ENCODE measurements at regions not wholly inside any gene's neighbourhood (a gene's known extent, or its start where the extent isn't known, plus 50 kb on each side); places are given as distances from the start of the nearest gene placed in this dataset.
A peak's percentile ranks its signal among the peaks of the same experiment; 100 is the strongest.

DNA sequence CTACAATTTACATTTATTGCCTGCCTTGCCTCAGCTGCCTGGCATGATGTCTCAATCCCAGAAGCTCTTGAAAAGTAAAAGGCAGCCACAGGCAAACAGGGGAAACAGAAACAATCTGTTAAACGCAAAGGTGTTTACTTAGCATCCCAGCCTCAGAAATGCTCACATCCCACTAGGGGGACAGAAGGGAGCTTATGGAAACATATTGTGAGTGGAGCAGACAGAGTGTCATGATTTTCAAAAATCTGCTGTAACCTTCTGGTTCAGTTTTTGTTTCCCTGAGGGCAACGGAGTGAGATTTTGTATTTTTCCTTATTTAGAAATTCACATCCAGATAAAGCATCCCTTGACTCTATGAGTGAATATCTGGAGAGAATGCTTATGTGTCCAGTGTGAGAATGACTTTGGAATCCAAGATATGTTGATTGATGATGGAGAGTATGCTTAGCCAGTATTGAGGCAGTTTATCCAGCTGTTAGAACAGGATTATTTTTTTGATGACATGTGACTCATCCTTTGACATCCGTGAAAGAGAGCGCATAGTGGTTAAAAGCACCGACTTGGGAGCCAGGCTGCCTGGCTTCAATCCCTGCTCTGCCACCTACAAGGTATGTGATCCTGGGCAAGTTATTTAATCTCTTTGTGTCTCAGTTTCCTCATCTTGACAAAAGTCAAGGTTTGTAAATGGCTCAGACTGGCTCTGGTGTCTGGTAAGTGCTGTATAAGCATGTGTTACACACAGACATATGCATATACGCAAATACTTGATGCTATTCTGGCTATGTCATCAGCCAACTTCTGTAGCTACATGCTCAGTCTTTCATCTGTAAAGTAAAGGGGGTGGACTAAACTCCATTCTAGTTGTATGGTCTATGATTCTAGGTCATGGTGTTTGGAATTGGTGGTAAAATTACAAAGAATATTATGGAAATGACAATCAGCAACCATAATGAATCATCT lies 381.2 kb downstream of the RAPGEF2 start (continued):
- TF ChIP-seq, protein P1, sequence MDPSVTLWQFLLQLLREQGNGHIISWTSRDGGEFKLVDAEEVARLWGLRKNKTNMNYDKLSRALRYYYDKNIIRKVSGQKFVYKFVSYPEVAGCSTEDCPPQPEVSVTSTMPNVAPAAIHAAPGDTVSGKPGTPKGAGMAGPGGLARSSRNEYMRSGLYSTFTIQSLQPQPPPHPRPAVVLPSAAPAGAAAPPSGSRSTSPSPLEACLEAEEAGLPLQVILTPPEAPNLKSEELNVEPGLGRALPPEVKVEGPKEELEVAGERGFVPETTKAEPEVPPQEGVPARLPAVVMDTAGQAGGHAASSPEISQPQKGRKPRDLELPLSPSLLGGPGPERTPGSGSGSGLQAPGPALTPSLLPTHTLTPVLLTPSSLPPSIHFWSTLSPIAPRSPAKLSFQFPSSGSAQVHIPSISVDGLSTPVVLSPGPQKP (IDR thresholded peaks at IDR 0.05; ENCODE audit: low read depth, low read length): no peak

DNA sequence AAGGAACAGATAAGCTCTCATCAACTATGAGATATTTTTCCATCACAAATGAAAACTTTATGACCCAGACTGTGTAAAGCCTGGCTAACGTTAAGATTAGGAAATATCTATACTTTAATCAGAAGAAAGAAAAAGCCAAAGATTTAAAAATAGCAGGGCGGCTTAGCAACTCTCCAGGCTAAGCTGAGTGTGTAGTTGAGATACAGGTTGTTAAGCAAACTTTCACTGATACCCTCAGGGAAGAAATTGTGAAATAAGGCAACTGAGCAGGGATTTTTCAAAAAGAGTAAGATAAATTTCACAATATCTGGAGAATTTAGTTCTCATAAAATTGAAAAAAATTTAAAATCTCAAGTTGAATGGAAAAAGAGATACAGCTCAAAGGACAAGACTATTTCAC lies 382.0 kb downstream of the RAPGEF2 start:
- WGBS (ENCODE audit: missing lambda C conversion rate): 0% methylated on average over 2 of the region's 2 CpGs

DNA sequence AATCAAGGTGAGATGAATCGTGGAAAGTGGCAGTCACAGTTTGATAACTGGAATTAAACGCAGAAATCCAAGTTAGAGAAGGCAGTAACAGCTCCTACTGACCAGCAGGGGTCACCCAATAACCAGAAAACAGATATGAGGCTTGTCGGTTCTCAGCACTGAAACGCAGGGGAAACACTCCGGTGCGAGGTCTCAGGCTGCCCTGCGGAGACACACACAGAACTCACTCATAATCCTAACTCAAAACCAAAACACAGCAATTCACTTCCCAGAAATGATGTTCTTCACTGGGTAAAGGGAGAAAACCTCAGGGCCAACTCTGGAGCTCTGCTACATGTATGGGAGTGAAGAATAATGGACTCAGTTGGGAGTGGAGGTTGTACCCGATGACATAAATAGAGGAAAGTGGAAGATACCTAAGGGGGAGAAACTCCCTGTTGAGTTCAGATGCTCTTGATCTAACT lies 384.4 kb downstream of the RAPGEF2 start:
- POLR2A ChIA-PET: no interaction called here
- H3K9me3 ChIP-seq: no peaks in the 10 kb centered on the region
- 4% methylated on average over 8 of the region's 8 CpGs for WGBS (ENCODE audit: missing lambda C conversion rate)
- TF ChIP-seq NR3C1 (IDR thresholded peaks at IDR 0.05) (no peak), ZNF302 (CRISPR knock-in tag; IDR thresholded peaks at IDR 0.05) (no peak), ZC3H11A (IDR thresholded peaks at IDR 0.05) (no peak), SMC3 (IDR thresholded peaks at IDR 0.05) (peak; percentile 62; the same call in 2 of the 3 replicates), GATA3 (IDR thresholded peaks at IDR 0.05; ENCODE audit: borderline replicate concordance) (no peak), CEBPB (IDR thresholded peaks at IDR 0.05) (no peak), TP53 (CRISPR knock-in tag; IDR thresholded peaks at IDR 0.05) (no peak), MYC (IDR thresholded peaks at IDR 0.05; ENCODE audit: borderline replicate concordance, low read length) (no peak), EHF (CRISPR knock-in tag; IDR thresholded peaks at IDR 0.05) (no peak), RAD21 (conservative IDR thresholded peaks at IDR 0.05 in 1 of 2, IDR thresholded peaks at IDR 0.05 in 1 of 2) (peak; percentile 80 to 82), FOSB (CRISPR knock-in tag; IDR thresholded peaks at IDR 0.05) (no peak), FOSL2 (IDR thresholded peaks at IDR 0.05) (no peak), FOSL2 (CRISPR knock-in tag; IDR thresholded peaks at IDR 0.05) (no peak), KDM5A (IDR thresholded peaks at IDR 0.05) (no peak), SREBF2 (IDR thresholded peaks at IDR 0.05) (no peak), CHD4 (IDR thresholded peaks at IDR 0.05; ENCODE audit: borderline replicate concordance) (no peak)
- TF ChIP-seq, protein P2, sequence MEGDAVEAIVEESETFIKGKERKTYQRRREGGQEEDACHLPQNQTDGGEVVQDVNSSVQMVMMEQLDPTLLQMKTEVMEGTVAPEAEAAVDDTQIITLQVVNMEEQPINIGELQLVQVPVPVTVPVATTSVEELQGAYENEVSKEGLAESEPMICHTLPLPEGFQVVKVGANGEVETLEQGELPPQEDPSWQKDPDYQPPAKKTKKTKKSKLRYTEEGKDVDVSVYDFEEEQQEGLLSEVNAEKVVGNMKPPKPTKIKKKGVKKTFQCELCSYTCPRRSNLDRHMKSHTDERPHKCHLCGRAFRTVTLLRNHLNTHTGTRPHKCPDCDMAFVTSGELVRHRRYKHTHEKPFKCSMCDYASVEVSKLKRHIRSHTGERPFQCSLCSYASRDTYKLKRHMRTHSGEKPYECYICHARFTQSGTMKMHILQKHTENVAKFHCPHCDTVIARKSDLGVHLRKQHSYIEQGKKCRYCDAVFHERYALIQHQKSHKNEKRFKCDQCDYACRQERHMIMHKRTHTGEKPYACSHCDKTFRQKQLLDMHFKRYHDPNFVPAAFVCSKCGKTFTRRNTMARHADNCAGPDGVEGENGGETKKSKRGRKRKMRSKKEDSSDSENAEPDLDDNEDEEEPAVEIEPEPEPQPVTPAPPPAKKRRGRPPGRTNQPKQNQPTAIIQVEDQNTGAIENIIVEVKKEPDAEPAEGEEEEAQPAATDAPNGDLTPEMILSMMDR (IDR thresholded peaks at IDR 0.05): peak; percentile 63
- 0 out of 3 replicates have a peak, but pooled peaks cover 4% of the 10 kb centered on the region for H3K4me1 ChIP-seq
- no peak overlapping the region for H3K4me3 ChIP-seq
- no peak overlapping the region for H3K27ac ChIP-seq
- CTCF ChIA-PET: interaction anchor here (0.6 to 2.0 kb wide), 11 partner anchors 8 to 1766 kb away, joined by 3 to 8 read pairs (median 3); no protein-coding TSS in a partner anchor
- H3K4me2 ChIP-seq: peak overlapping the region; percentile 72
- FAIRE-seq (no peak), ATAC-seq (peak; percentile 95 to 97), DNase-seq (ENCODE audit: low read depth in 1 of 2, low spot score in 1 of 2) (peak; percentile 25 to 67)

More for the DNA sequence above, 382.0 kb downstream of the RAPGEF2 start:
- FAIRE-seq (no peak), DNase-seq (ENCODE audit: low read depth in 1 of 2, low spot score in 1 of 2) (no peak), ATAC-seq (no peak)
- 0 out of 3 replicates have a peak, but pooled peaks cover 4% of the 10 kb centered on the region for H3K4me1 ChIP-seq
- ChIA-PET POLR2A (no interaction called here), CTCF (interaction anchor here (1.0 kb wide), 1 partner anchor 12 kb away, joined by 3 read pairs; no protein-coding TSS in a partner anchor)
- no peak overlapping the region for H3K4me2 ChIP-seq
- TF ChIP-seq MAZ (IDR thresholded peaks at IDR 0.05; ENCODE audit: borderline replicate concordance, low read depth, low read length) (no peak), POLR2A (IDR thresholded peaks at IDR 0.05; ENCODE audit: low read length) (no peak), CHD4 (IDR thresholded peaks at IDR 0.05; ENCODE audit: borderline replicate concordance) (no peak), EHMT2 (IDR thresholded peaks at IDR 0.05; ENCODE audit: low read depth) (no peak), ZFP36 (IDR thresholded peaks at IDR 0.05; ENCODE audit: borderline replicate concordance, partially characterized antibody) (no peak), GATA3 (IDR thresholded peaks at IDR 0.05; ENCODE audit: borderline replicate concordance) (no peak), RNF2 (IDR thresholded peaks at IDR 0.05; ENCODE audit: borderline replicate concordance, low read depth) (no peak), KDM1A (IDR thresholded peaks at IDR 0.05; ENCODE audit: low read depth) (no peak), ZC3H11A (IDR thresholded peaks at IDR 0.05) (no peak), NR3C1 (IDR thresholded peaks at IDR 0.05) (no peak), EP300 (IDR thresholded peaks at IDR 0.05) (no peak), CHD2 (IDR thresholded peaks at IDR 0.05; ENCODE audit: low read length, partially characterized antibody) (no peak), NPAS2 (CRISPR knock-in tag; IDR thresholded peaks at IDR 0.05; ENCODE audit: borderline replicate concordance) (no peak)
- H3K27ac ChIP-seq: no peak overlapping the region
- H3K9me3 ChIP-seq: no peaks in the 10 kb centered on the region
- no peak overlapping the region for H3K4me3 ChIP-seq
